Small intestine (tissue), 7 donors: ENCODE measurements at regions not wholly inside any gene's neighbourhood (a gene's known extent, or its start where the extent isn't known, plus 50 kb on each side); places are given as distances from the start of the nearest gene placed in this dataset.

Experiments
- DNase-seq, 2 donors: peaks; one replicate each; pipeline versions ENCODE4 v3.0.0 to v3.0.0-alpha.2; 2013
- FAIRE-seq: peaks from 2 replicates; lab custom pipeline; 2012; peaks lifted over from hg19 to GRCh38; lab: Jason Lieb, UNC
- H3K27ac ChIP-seq, 3 donors: one replicate each; pipeline ENCODE4 v1.5.1; 2013; ENCODE audit warnings: low read length in 2 of 3, mild to moderate bottlenecking in 2 of 3, control low read depth in 1 of 3, inconsistent platforms in 1 of 3, low read depth in 1 of 3, moderate library complexity in 1 of 3
- H3K27me3 ChIP-seq, 3 donors: one replicate each; pipeline ENCODE4 v1.6.1; 2013; ENCODE audit warnings: low read length in 3 of 3, inconsistent platforms in 1 of 3; ENCODE audit not compliant: control insufficient read depth in 3 of 3, insufficient read depth in 3 of 3
- H3K36me3 ChIP-seq, 3 donors: one replicate each; pipeline ENCODE4 v1.6.1; 2013; ENCODE audit warnings: low read length in 3 of 3, inconsistent platforms in 1 of 3, low read depth in 1 of 3, mild to moderate bottlenecking in 1 of 3, moderate library complexity in 1 of 3; ENCODE audit not compliant: control insufficient read depth in 3 of 3, insufficient read depth in 2 of 3
- H3K4me1 ChIP-seq, 3 donors: one replicate each; pipeline ENCODE4 v1.6.1; 2013; ENCODE audit warnings: low read length in 2 of 3, inconsistent platforms in 1 of 3, low read depth in 1 of 3, mild to moderate bottlenecking in 1 of 3, moderate library complexity in 1 of 3; ENCODE audit not compliant: control insufficient read depth in 3 of 3, insufficient read depth in 2 of 3
- H3K4me3 ChIP-seq, 3 donors: one replicate each; pipeline ENCODE4 v1.5.1; 2013; ENCODE audit warnings: low read length in 3 of 3, control low read depth in 1 of 3, inconsistent platforms in 1 of 3, low read depth in 1 of 3, mild to moderate bottlenecking in 1 of 3, moderate library complexity in 1 of 3
- H3K9me3 ChIP-seq, 2 donors: one replicate each; pipeline ENCODE4 v1.6.1; 2013; ENCODE audit warnings: low read depth in 1 of 2, low read length in 1 of 2; ENCODE audit not compliant: control insufficient read depth in 2 of 2, insufficient read depth in 1 of 2
- WGBS, 3 donors: extraction: QIAGEN DNeasy Blood & Tissue Kit; methylation state at CpG; one replicate each; pipeline ENCODE4 v1.1.7; 2013; 5-methylcytosine and 5-hydroxymethylcytosine counted together
- donor health status: healthy with polysubstance abuse.
- donor health status: control.
- donor health status: control.
- donor health status: Bipolar disorder and iron deficiency.
- donor health status: healthy.

DNA sequence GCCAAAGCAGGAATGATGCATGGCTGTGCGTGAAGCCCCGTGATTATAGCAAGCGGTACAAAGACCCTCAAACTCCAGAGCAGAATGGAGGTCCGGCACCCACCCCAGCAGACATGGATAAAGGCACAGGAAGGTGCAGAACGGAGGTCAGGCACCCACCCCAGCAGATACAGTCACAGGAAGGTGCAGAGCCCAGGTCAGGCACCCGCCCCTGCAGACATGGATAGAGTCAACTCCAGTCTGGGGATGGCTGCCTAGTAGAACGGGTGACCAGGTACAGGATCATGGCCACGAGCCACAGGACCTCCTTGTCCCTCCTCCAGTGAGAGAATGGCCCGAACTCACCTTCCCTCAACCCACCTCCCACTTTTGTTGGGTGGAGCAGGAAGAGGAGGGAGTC, 318.3 kb upstream of the SALL3 start:
- 74 to 87% (median 84%) methylated on average over 9 of the region's 9 CpGs for WGBS, 3 donors
- no peak for DNase-seq
- H3K4me3 ChIP-seq: no peak overlapping the region

DNA sequence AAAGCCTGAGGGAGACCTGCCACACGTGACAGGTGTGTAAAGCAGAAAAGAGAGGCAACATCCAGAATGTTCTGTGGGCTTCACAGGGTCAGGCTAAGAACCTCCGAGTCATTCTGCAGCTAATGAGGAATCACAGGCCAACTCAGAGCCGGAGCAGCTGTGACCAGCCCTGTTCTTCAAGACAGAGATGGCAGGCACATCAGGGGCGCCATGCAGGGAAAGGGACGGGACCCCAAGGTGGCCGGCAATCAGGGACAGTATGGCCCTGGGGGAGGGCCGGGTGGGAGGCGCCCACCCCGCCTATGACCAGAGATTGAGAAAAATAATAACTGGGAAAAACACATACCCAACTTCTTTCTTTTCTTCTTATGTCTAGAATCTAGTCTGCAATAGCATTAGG, 316.7 kb upstream of the SALL3 start:
- WGBS, 3 donors: 79 to 89% (median 86%) methylated on average over 9 of the region's 9 CpGs
- Histone ChIP-seq H3K27me3 (peaks cover 0 to 2% (median 0%) of the 10 kb centered on the region in 3 donors), H3K27ac (no peak overlapping the region), H3K4me3 (no peak overlapping the region), H3K36me3 (no peaks in the 10 kb centered on the region), H3K9me3 (no peaks in the 10 kb centered on the region), H3K4me1 (no peaks in the 10 kb centered on the region)
- FAIRE-seq (no peak), DNase-seq (no peak)

More for the DNA sequence above, 318.3 kb upstream of the SALL3 start:
- Histone ChIP-seq H3K4me1 (no peaks in the 10 kb centered on the region), H3K27ac (no peak overlapping the region), H3K36me3 (no peaks in the 10 kb centered on the region), H3K27me3 (peaks cover 0 to 2% (median 0%) of the 10 kb centered on the region in 3 donors), H3K9me3 (peaks cover 0 to 3% of the 10 kb centered on the region in 2 donors)
- no peak for FAIRE-seq

DNA sequence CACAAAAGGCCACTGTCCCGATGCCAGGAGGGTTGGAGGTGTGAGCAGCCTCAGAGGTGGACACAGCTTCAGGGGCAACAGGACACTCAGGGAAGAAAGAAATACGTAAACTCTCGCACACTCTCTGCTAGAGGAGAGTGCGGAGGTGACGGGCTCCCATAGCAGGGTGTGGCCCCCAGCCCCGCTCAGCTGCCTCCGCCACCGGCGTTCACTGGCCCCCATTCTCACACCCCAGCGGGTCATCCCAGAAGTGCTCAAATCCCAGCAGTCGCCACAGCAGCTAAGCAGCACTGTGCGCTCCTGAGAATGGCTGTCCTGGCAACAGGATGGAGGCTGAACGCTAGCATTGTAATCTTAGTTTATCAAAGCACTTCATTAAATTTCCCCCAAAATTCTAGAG, 315.6 kb upstream of the SALL3 start:
- Histone ChIP-seq H3K4me3 (no peak overlapping the region), H3K9me3 (no peaks in the 10 kb centered on the region), H3K27ac (no peak overlapping the region), H3K36me3 (no peaks in the 10 kb centered on the region), H3K27me3 (no peaks in the 10 kb centered on the region), H3K4me1 (no peaks in the 10 kb centered on the region)
- DNase-seq: no peak
- FAIRE-seq: no peak
- WGBS, 3 donors: 81 to 93% (median 89%) methylated on average over 13 of the region's 13 CpGs

DNA sequence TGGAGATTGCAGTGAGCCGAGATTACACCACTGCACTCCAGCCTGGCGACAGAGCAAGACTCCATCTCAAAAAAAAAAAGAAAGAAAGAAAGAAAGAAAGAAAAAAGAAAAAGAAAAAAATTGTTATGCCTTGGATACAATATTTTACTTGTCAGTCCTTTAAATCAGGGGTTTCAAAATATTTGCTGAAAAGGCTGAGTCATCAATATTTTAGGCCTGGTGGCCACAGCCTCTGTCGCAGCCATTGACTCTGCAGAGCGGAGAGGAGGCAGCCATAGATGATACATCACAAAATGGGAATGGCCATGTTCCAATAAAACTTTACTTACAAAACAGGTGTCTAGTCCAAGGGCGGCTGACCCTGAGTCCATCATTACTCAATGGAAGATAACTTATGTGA, 314.8 kb upstream of the SALL3 start:
- Histone ChIP-seq H3K4me1 (no peaks in the 10 kb centered on the region), H3K4me3 (no peak overlapping the region), H3K27me3 (no peaks in the 10 kb centered on the region), H3K36me3 (no peaks in the 10 kb centered on the region), H3K9me3 (no peaks in the 10 kb centered on the region), H3K27ac (no peak overlapping the region)
- DNase-seq: no peak
- FAIRE-seq: no peak
- WGBS, 3 donors: 84 to 94% (median 92%) methylated on average over 5 of the region's 5 CpGs

DNA sequence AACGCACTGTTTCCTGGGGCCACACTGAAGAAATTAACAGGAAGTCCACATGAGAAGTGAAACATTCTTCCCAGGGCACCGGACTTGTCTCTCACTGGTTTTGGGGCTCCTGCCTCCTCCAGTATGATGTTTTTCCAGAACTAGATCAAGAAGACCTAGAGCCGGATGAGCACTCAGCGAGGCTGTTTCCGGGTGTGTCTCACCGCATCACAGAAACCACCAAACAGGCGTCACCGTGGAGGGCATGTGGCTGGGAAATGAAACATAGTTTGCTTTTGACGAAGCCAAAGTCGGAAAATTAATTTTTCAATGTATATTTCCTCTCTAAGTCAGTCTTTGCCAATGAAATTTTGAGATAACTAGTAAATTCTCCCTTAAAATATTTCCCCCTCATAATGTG, 314.0 kb upstream of the SALL3 start:
- FAIRE-seq (no peak), DNase-seq (no peak)
- Histone ChIP-seq H3K4me3 (no peak overlapping the region), H3K27me3 (no peaks in the 10 kb centered on the region), H3K9me3 (no peaks in the 10 kb centered on the region), H3K27ac (no peak overlapping the region), H3K36me3 (no peaks in the 10 kb centered on the region), H3K4me1 (no peaks in the 10 kb centered on the region)
- WGBS, 3 donors: 81 to 88% (median 88%) methylated on average over 10 of the region's 10 CpGs

DNA sequence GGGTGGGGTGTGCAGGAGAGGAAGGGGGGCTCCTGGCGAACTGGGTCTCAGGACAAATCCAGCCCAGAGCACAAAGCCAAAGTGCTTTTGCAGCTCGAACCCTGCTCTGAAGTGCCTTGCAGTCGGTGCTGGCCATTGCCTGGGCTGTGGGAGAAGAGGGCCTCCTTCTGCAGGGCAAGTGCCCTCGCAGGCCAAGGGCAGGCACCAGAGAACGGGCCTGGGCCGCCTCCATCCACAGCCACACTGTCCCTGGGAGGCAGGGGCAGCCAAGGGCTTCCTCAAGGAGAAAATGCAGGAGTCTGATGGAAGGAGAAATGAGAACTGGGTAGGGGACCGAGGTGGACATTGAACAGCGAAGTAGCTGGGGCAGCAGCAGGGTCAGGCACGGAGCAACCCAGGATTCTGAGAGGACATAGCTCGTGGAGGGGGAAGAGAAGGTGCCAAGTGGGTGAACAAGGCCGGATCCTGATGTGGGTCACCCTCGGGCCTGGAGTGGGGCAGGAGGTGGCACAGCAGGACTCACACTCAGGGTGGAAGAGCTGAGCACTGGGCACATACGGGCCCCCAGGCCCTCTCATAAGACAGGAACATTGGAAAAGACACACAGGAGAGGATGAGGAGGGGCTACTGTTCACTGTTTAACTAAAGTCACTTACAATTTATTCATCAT, 312.8 kb upstream of the SALL3 start:
- Histone ChIP-seq H3K27me3 (no peaks in the 10 kb centered on the region), H3K9me3 (no peaks in the 10 kb centered on the region), H3K36me3 (no peaks in the 10 kb centered on the region), H3K4me3 (no peak overlapping the region), H3K27ac (no peak overlapping the region), H3K4me1 (no peaks in the 10 kb centered on the region)
- 83 to 88% (median 84%) methylated on average over 13 of the region's 13 CpGs for WGBS, 3 donors
- DNase-seq (no peak), FAIRE-seq (no peak)

DNA sequence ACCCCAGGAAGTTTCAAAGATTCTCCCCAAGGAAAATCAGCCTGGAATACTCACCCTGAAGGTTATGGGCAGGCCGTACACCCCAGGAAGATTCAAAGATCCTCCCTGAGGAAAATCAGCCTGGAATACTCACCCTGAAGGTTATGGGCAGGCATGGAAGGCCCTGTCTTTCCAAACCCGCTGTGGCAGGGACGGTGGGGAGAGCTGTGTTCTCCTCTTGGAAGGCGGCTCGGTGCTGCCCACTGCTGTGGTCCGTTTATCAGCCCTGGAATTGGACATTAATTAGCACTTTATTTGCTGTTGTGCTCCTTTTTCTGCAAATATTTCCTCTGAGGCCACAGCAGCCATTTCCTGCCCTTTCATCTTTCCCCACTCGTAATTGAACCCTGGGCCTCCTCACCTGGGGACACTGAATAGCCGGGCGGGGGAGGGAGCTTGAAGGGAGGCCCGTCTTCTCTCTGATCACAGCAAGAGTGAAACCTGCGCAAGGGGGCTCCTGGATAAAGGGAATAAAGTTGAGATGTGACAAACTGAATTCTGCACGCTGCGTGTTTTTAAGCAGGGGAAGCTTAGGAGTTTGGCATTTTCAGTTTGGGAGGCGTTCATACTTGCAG, 308.7 kb upstream of the SALL3 start:
- WGBS, 3 donors: 61 to 65% (median 64%) methylated on average over 14 of the region's 14 CpGs
- Histone ChIP-seq H3K36me3 (no peaks in the 10 kb centered on the region), H3K27ac (no peak overlapping the region), H3K9me3 (no peaks in the 10 kb centered on the region), H3K27me3 (peaks cover 0 to 2% (median 0%) of the 10 kb centered on the region in 3 donors), H3K4me3 (no peak overlapping the region), H3K4me1 (no peaks in the 10 kb centered on the region)
- no peak for FAIRE-seq
- peak in 1 of 2 donors; percentile 35 for DNase-seq

DNA sequence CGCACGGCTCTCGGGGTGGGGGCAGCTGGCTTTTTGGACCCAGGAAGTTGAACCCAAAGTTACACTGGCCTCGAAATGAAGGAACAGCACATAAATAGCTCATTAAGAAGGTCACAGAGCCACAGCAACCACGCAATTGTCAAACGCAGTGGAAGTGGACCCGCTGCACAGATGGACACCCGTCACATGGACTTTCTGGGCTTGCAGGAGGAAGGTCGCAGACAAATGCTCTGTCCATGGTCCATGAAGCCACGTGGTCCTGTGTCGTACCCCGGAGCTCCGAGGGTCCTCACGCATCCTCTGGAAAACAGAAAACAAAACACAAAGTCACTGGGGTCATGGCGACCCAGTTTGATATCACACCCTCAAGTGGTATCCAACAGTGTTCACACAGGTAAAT, 308.1 kb upstream of the SALL3 start:
- no peaks in the 10 kb centered on the region for H3K9me3 ChIP-seq
- no peak overlapping the region for H3K4me3 ChIP-seq
- H3K36me3 ChIP-seq: no peaks in the 10 kb centered on the region
- no peaks in the 10 kb centered on the region for H3K4me1 ChIP-seq
- DNase-seq (no peak), FAIRE-seq (no peak)
- WGBS, 3 donors: 85 to 90% (median 88%) methylated on average over 15 of the region's 15 CpGs
- H3K27ac ChIP-seq: no peak overlapping the region
- H3K27me3 ChIP-seq: peaks cover 0 to 2% (median 0%) of the 10 kb centered on the region in 3 donors
